ENCODE measurements at regions not wholly inside any gene's neighbourhood (a gene's known extent, or its start where the extent isn't known, plus 50 kb on each side); places are given as distances from the start of the nearest gene placed in this dataset.

GRCh38 chr7:85343484-85343883 lies 156.6 kb upstream of the SEMA3D start:
- TF ChIP-seq, protein P1, sequence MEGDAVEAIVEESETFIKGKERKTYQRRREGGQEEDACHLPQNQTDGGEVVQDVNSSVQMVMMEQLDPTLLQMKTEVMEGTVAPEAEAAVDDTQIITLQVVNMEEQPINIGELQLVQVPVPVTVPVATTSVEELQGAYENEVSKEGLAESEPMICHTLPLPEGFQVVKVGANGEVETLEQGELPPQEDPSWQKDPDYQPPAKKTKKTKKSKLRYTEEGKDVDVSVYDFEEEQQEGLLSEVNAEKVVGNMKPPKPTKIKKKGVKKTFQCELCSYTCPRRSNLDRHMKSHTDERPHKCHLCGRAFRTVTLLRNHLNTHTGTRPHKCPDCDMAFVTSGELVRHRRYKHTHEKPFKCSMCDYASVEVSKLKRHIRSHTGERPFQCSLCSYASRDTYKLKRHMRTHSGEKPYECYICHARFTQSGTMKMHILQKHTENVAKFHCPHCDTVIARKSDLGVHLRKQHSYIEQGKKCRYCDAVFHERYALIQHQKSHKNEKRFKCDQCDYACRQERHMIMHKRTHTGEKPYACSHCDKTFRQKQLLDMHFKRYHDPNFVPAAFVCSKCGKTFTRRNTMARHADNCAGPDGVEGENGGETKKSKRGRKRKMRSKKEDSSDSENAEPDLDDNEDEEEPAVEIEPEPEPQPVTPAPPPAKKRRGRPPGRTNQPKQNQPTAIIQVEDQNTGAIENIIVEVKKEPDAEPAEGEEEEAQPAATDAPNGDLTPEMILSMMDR (IDR thresholded peaks at IDR 0.05), result no peak
- TF ChIP-seq ZFX (IDR thresholded peaks at IDR 0.05; ENCODE audit: borderline replicate concordance), result no peak
